H1 (cell line): ENCODE measurements at regions not wholly inside any gene's neighbourhood (a gene's known extent, or its start where the extent isn't known, plus 50 kb on each side); places are given as distances from the start of the nearest gene placed in this dataset.

Source experiments
- GABPA ChIP-seq: IDR thresholded peaks from 2 replicates; pipeline ENCODE4 v1.6.1; 2011; ENCODE audit warnings: mild to moderate bottlenecking, low read length, moderate library complexity, borderline replicate concordance; ENCODE audit not compliant: insufficient read depth
- MAFK ChIP-seq: IDR thresholded peaks from 2 replicates; pipeline ENCODE4 v1.6.1; 2012; ENCODE audit warnings: low read depth, mild to moderate bottlenecking, improper control_type of control experiment, low read length

DNA sequence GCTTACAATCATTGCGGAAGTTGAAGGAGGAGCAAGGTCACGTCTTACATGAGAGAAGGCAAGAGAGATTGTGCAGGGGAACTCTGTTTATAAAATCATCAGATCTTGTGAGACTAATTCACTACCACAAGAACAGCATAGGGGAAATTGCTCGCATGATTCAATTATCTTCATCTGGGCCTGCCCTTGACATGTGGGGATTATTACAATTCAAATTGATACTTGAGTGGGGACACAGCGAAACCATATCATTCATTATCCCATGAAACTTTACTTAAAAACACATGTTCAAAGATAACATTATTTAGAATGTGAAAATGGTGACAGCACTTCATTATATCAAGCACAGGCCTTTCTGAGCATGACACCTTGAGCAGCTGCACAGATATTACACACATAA lies 1087.8 kb downstream of the C4orf33 start (continued):
- no peak for TF ChIP-seq GABPA
- TF ChIP-seq MAFK = no peak
- TF ChIP-seq, all 59 proteins: peak for 0
